H9 (cell line): ENCODE measurements at regions not wholly inside any gene's neighbourhood (a gene's known extent, or its start where the extent isn't known, plus 50 kb on each side); places are given as distances from the start of the nearest gene placed in this dataset.

Source experiments
- DNase-seq: peaks from one replicate; pipeline ENCODE4 v3.0.0-alpha.2; 2017
- H2AFZ ChIP-seq: one replicate; pipeline ENCODE4 v1.6.1; 2013; ENCODE audit warnings: mild to moderate bottlenecking, low read length, control low read depth, moderate library complexity
- H2AK5ac ChIP-seq: 2 replicates; pipeline ENCODE4 v1.6.1; 2013; ENCODE audit warnings: low read length, control low read depth, mixed read lengths; ENCODE audit not compliant: insufficient read length
- H2BK120ac ChIP-seq: one replicate; pipeline ENCODE4 v1.6.1; 2013; ENCODE audit warnings: low read depth, mild to moderate bottlenecking, low read length, control low read depth, inconsistent platforms; ENCODE audit not compliant: poor library complexity, severe bottlenecking
- H2BK12ac ChIP-seq: 2 replicates; pipeline ENCODE4 v1.6.1; 2013; ENCODE audit warnings: low read length, control low read depth, mixed read lengths, low read depth; ENCODE audit not compliant: insufficient read length
- H2BK15ac ChIP-seq: 2 replicates; pipeline ENCODE4 v1.6.1; 2013; ENCODE audit warnings: low read depth, low read length, control low read depth
- H2BK20ac ChIP-seq: one replicate; pipeline ENCODE4 v1.6.1; 2013; ENCODE audit warnings: low read depth, mild to moderate bottlenecking, low read length, control low read depth, inconsistent platforms; ENCODE audit not compliant: poor library complexity, severe bottlenecking
- H2BK5ac ChIP-seq: 2 replicates; pipeline ENCODE4 v1.6.1; 2013; ENCODE audit warnings: low read length, control low read depth, mixed read lengths; ENCODE audit not compliant: insufficient read length
- H3K14ac ChIP-seq: 2 replicates; pipeline ENCODE4 v1.6.1; 2013; ENCODE audit warnings: low read length, control low read depth; ENCODE audit not compliant: insufficient read depth
- H3K18ac ChIP-seq: 2 replicates; pipeline ENCODE4 v1.6.1; 2013; ENCODE audit warnings: low read depth, mild to moderate bottlenecking, mixed read lengths, low read length, control low read depth; ENCODE audit not compliant: insufficient read length
- H3K23ac ChIP-seq: 2 replicates; pipeline ENCODE4 v1.6.1; 2013; ENCODE audit warnings: low read length, control low read depth, mixed read lengths, low read depth; ENCODE audit not compliant: insufficient read length
- H3K23me2 ChIP-seq: 2 replicates; pipeline ENCODE4 v1.6.1; 2013; ENCODE audit warnings: low read depth, mild to moderate bottlenecking, mixed read lengths, low read length, control low read depth; ENCODE audit not compliant: insufficient read length, poor library complexity, severe bottlenecking
- H3K27ac ChIP-seq: 2 replicates; pipeline ENCODE4 v1.5.1; 2013; ENCODE audit warnings: low read length, control low read depth, mixed read lengths, low read depth; ENCODE audit not compliant: insufficient read length
- H3K27me3 ChIP-seq: 2 replicates; pipeline ENCODE4 v1.6.1; 2013; ENCODE audit warnings: low read length, control low read depth, inconsistent platforms; ENCODE audit not compliant: insufficient read depth
- H3K4ac ChIP-seq: 2 replicates; pipeline ENCODE4 v1.6.1; 2013; ENCODE audit warnings: low read depth, mild to moderate bottlenecking, control low read depth, inconsistent platforms, low read length, moderate library complexity
- H3K4me1 ChIP-seq: 2 replicates; pipeline ENCODE4 v1.6.1; 2013; ENCODE audit warnings: low read length, control low read depth, inconsistent platforms; ENCODE audit not compliant: insufficient read depth
- H3K4me2 ChIP-seq: 2 replicates; pipeline ENCODE4 v1.6.1; 2013; ENCODE audit warnings: low read length, control low read depth, mixed read lengths; ENCODE audit not compliant: insufficient read length, insufficient read depth
- H3K56ac ChIP-seq: 2 replicates; pipeline ENCODE4 v1.6.1; 2013; ENCODE audit warnings: low read depth, mild to moderate bottlenecking, mixed read lengths, low read length, control low read depth; ENCODE audit not compliant: insufficient read length
- H3K79me1 ChIP-seq: 2 replicates; pipeline ENCODE4 v1.6.1; 2013; ENCODE audit warnings: low read depth, mild to moderate bottlenecking, moderate library complexity, low read length, control low read depth, inconsistent platforms; ENCODE audit not compliant: insufficient read depth, poor library complexity, severe bottlenecking
- H3K79me2 ChIP-seq: 2 replicates; pipeline ENCODE4 v1.6.1; 2013; ENCODE audit warnings: low read length, control low read depth, inconsistent platforms; ENCODE audit not compliant: insufficient read depth
- H3K9ac ChIP-seq: 2 replicates; pipeline ENCODE4 v1.6.1; 2013; ENCODE audit warnings: low read length, control low read depth, mixed read lengths; ENCODE audit not compliant: insufficient read length; ENCODE audit errors: extremely low read depth
- H3K9me3 ChIP-seq: one replicate; pipeline ENCODE4 v1.6.1; 2013; ENCODE audit warnings: low read depth, low read length, inconsistent platforms; ENCODE audit not compliant: control insufficient read depth
- H3T11ph ChIP-seq: one replicate; pipeline ENCODE4 v1.6.1; 2013; ENCODE audit warnings: mild to moderate bottlenecking, low read length, control low read depth, inconsistent platforms
- H4K20me1 ChIP-seq: one replicate; pipeline ENCODE4 v1.6.1; 2013; ENCODE audit not compliant: control insufficient read depth, insufficient read length, insufficient read depth
- H4K5ac ChIP-seq: 2 replicates; pipeline ENCODE4 v1.6.1; 2013; ENCODE audit warnings: low read depth, mild to moderate bottlenecking, mixed read lengths, low read length, control low read depth; ENCODE audit not compliant: insufficient read length
- H4K8ac ChIP-seq: replicated peaks from 2 replicates; pipeline ENCODE4 v1.6.1; 2013; ENCODE audit warnings: low read length, control low read depth, mixed read lengths, low read depth; ENCODE audit not compliant: insufficient read length
- H4K91ac ChIP-seq: 2 replicates; pipeline ENCODE4 v1.6.1; 2013; ENCODE audit warnings: low read depth, mild to moderate bottlenecking, moderate library complexity, mixed read lengths, low read length, control low read depth; ENCODE audit not compliant: insufficient read length
- H3K27ac Mint-ChIP-seq, 3 experiments: 2 replicates in 2 of 3; 3 replicates in 1 of 3; pipeline ENCODE4 v1.8.0; 2020 to 2021; ENCODE audit warnings: mixed read lengths in 3 of 3, mild to moderate bottlenecking in 1 of 3, moderate library complexity in 1 of 3
- H3K27me3 Mint-ChIP-seq: 2 replicates; pipeline ENCODE4 v1.8.0; 2021; ENCODE audit warnings: low read depth, mild to moderate bottlenecking, moderate library complexity, mixed read lengths
- H3K36me3 Mint-ChIP-seq, 3 experiments: 2 replicates in 2 of 3; 3 replicates in 1 of 3; pipeline ENCODE4 v1.8.0; 2020 to 2021; ENCODE audit warnings: low read depth in 3 of 3, mixed read lengths in 3 of 3; ENCODE audit not compliant: insufficient read depth in 1 of 3
- H3K4me1 Mint-ChIP-seq, 2 experiments: 2 replicates each; pipeline ENCODE4 v1.8.0; 2020; ENCODE audit warnings: mixed read lengths in 2 of 2
- H3K4me3 Mint-ChIP-seq, 2 experiments: 2 replicates in 1 of 2; 3 replicates in 1 of 2; pipeline ENCODE4 v1.8.0; 2020 to 2021; ENCODE audit warnings: mild to moderate bottlenecking in 2 of 2, mixed read lengths in 2 of 2, moderate library complexity in 1 of 2
- H3K9me3 Mint-ChIP-seq, 2 experiments: 2 replicates in 1 of 2; 3 replicates in 1 of 2; pipeline ENCODE4 v1.8.0; 2020; ENCODE audit warnings: mild to moderate bottlenecking in 2 of 2, mixed read lengths in 2 of 2, moderate library complexity in 1 of 2
- WGBS: extraction: QIAGEN DNeasy Blood & Tissue Kit; methylation state at CpG from one replicate; pipeline ENCODE4 v1.1.7; 2013; ENCODE audit warnings: missing lambda C conversion rate, low lambda C conversion rate, mixed read lengths; ENCODE audit not compliant: insufficient read length; ENCODE audit errors: extremely low coverage; 5-methylcytosine and 5-hydroxymethylcytosine counted together
- TF ChIP-seq, protein P1 (sequence below): fragments of 200-600 bp; sonication (generic); conservative IDR thresholded peaks from 3 replicates; pipeline ENCODE4 v1.8.0; 2021; ENCODE audit warnings: antibody characterized with exemption, mild to moderate bottlenecking

DNA sequence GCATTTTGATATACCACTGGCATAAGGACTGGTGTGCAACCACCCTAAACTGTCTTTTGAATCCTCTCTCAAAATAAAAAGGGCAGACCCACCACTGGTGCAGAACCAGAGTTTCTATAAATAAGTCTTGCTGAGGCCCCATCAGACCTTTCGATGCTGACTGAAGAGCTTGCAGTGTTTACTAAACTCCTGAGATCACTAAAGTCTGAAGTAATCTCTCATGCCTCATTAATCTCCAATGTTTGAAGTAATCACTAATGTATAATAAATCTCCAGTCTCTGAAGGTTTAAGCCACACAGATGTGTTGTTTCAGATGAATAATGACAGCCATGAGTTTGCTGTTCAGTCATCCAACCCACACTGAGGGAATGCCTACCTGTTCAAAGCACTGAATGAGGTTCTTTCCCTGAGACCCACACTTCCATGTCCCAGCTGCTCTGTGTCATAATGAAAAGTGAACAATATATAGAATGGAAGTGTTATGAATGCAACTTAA lies 50.6 kb upstream of the DEUP1 start:
- TF ChIP-seq, protein P1, sequence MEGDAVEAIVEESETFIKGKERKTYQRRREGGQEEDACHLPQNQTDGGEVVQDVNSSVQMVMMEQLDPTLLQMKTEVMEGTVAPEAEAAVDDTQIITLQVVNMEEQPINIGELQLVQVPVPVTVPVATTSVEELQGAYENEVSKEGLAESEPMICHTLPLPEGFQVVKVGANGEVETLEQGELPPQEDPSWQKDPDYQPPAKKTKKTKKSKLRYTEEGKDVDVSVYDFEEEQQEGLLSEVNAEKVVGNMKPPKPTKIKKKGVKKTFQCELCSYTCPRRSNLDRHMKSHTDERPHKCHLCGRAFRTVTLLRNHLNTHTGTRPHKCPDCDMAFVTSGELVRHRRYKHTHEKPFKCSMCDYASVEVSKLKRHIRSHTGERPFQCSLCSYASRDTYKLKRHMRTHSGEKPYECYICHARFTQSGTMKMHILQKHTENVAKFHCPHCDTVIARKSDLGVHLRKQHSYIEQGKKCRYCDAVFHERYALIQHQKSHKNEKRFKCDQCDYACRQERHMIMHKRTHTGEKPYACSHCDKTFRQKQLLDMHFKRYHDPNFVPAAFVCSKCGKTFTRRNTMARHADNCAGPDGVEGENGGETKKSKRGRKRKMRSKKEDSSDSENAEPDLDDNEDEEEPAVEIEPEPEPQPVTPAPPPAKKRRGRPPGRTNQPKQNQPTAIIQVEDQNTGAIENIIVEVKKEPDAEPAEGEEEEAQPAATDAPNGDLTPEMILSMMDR: no peak
- Mint-ChIP-seq H3K9me3 (no peaks in the 10 kb centered on the region), H3K36me3 (no peaks in the 10 kb centered on the region), H3K4me1 (no peaks in the 10 kb centered on the region), H3K27ac (no peak overlapping the region), H3K27me3 (no peaks in the 10 kb centered on the region), H3K4me3 (no peak overlapping the region)
- H3K4me2 ChIP-seq: no peak overlapping the region
- no peak overlapping the region for H2BK12ac ChIP-seq
- no peaks in the 10 kb centered on the region for H3K23me2 ChIP-seq
- H3K27ac ChIP-seq: no peak overlapping the region
- H3K56ac ChIP-seq: no peak overlapping the region
- no peak overlapping the region for H3K18ac ChIP-seq
- H3K27me3 ChIP-seq: no peaks in the 10 kb centered on the region
- no peak for DNase-seq
- no peak overlapping the region for H2BK5ac ChIP-seq
- no peak overlapping the region for H3T11ph ChIP-seq
- no peak overlapping the region for H3K23ac ChIP-seq
- no peak overlapping the region for H3K9ac ChIP-seq
- no peak overlapping the region for H2BK15ac ChIP-seq
- H2AFZ ChIP-seq: no peak overlapping the region
- no peak overlapping the region for H4K91ac ChIP-seq
- no peaks in the 10 kb centered on the region for H3K79me1 ChIP-seq
- H3K9me3 ChIP-seq: no peaks in the 10 kb centered on the region
- no peak overlapping the region for H3K14ac ChIP-seq
- H4K20me1 ChIP-seq: no peaks in the 10 kb centered on the region
- H2AK5ac ChIP-seq: no peak overlapping the region
- no CpG with 5 or more reads among the region's 1 CpG for WGBS
- no peak overlapping the region for H3K4ac ChIP-seq
- H4K8ac ChIP-seq: no peak overlapping the region
- no peak overlapping the region for H4K5ac ChIP-seq
- H2BK120ac ChIP-seq: no peak overlapping the region
- no peaks in the 10 kb centered on the region for H3K79me2 ChIP-seq
- no peak overlapping the region for H2BK20ac ChIP-seq
- H3K4me1 ChIP-seq: no peaks in the 10 kb centered on the region
